A549 (cell line): ENCODE measurements at regions not wholly inside any gene's neighbourhood (a gene's known extent, or its start where the extent isn't known, plus 50 kb on each side); places are given as distances from the start of the nearest gene placed in this dataset.
A peak's percentile ranks its signal among the peaks of the same experiment; 100 is the strongest.

Source experiments
- ATAC-seq, 2 experiments: fragments of 200-7000 bp in 1 of 2; fragments of >200 bp in 1 of 2; cut with Nextera tagmentation in 1 of 2; cut with Tn5 transposase in 1 of 2; 3 replicates each; pipeline versions ENCODE4 v1.8.0 to v1.9.1; 2018 to 2020; ENCODE audit warnings: mild to moderate bottlenecking in 1 of 2, moderate library complexity in 1 of 2
- CTCF ChIA-PET: fragments of 300-600 bp; sonication (Branson Sonifier 250); formaldehyde crosslinking; extraction: SDS; loops from one replicate; lab custom pipeline; 2021; ENCODE audit warnings: antibody characterized with exemption, inconsistent platforms; lab: Yijun Ruan, JAX
- POLR2A ChIA-PET: fragments of 350-600 bp; formaldehyde crosslinking; extraction: SDS; loops from one replicate; lab custom pipeline; 2021; ENCODE audit warnings: antibody characterized with exemption, inconsistent platforms; lab: Yijun Ruan, JAX
- DNase-seq, 2 experiments: peaks; one replicate each; pipeline versions ENCODE4 v3.0.0 to v3.0.0-alpha.2; 2011 to 2016; ENCODE audit warnings: low read depth in 1 of 2, low spot score in 1 of 2
- FAIRE-seq: peaks from 2 replicates; lab custom pipeline; 2011; peaks lifted over from hg19 to GRCh38; lab: Jason Lieb, UNC
- H3K27ac ChIP-seq, 2 experiments: fragments of >200 bp; sonication (Bioruptor Twin); formaldehyde crosslinking; 3 replicates each; pipeline ENCODE4 v1.5.1; 2016 to 2017
- H3K4me1 ChIP-seq: fragments of >200 bp; sonication (Bioruptor Twin); formaldehyde crosslinking; 3 replicates; pipeline ENCODE4 v1.6.1; 2016
- H3K4me2 ChIP-seq: fragments of >200 bp; sonication (Bioruptor Twin); formaldehyde crosslinking; 3 replicates; pipeline ENCODE4 v1.6.1; 2016
- H3K4me3 ChIP-seq: fragments of >200 bp; sonication (Bioruptor Twin); formaldehyde crosslinking; 3 replicates; pipeline ENCODE4 v1.5.1; 2016
- H3K9me3 ChIP-seq: fragments of >200 bp; sonication (Bioruptor Twin); formaldehyde crosslinking; 3 replicates; pipeline ENCODE4 v1.6.1; 2016
- CBX8 ChIP-seq: fragments of 200-600 bp; sonication (generic); IDR thresholded peaks from 2 replicates; pipeline ENCODE4 v1.6.1; 2016
- CHD2 ChIP-seq: fragments of 150-350 bp; IDR thresholded peaks from 2 replicates; pipeline ENCODE4 v1.6.1; 2014; ENCODE audit warnings: low read length; ENCODE audit not compliant: partially characterized antibody
- CHD4 ChIP-seq: fragments of 200-600 bp; sonication (generic); IDR thresholded peaks from 2 replicates; pipeline ENCODE4 v1.6.1; 2016; ENCODE audit warnings: antibody characterized with exemption, mild to moderate bottlenecking, borderline replicate concordance
- GATA3 ChIP-seq: IDR thresholded peaks from 2 replicates; pipeline ENCODE4 v1.6.1; 2012; ENCODE audit warnings: borderline replicate concordance
- HDAC2 ChIP-seq: fragments of 200-600 bp; sonication (generic); IDR thresholded peaks from 2 replicates; pipeline ENCODE4 v1.6.1; 2016
- HOXA7 ChIP-seq: fragments of 250-450 bp; sonication (Bioruptor Pico); IDR thresholded peaks from 2 replicates; pipeline ENCODE4 v1.5.0; 2020; ENCODE audit warnings: mild to moderate bottlenecking, moderate library complexity
- HOXB13 ChIP-seq: fragments of 250-450 bp; sonication (Bioruptor Pico); IDR thresholded peaks from 2 replicates; pipeline ENCODE4 v1.5.0; 2020; ENCODE audit warnings: low read depth, mild to moderate bottlenecking, moderate library complexity
- JUN ChIP-seq, 2 experiments: fragments of >200 bp; sonication (Bioruptor Twin); formaldehyde crosslinking; IDR thresholded peaks; 2 replicates in 1 of 2; 3 replicates in 1 of 2; pipeline ENCODE4 v1.6.1; 2016 to 2017
- MAFK ChIP-seq: fragments of 450-650 bp; IDR thresholded peaks from 2 replicates; pipeline ENCODE4 v1.6.1; 2014; ENCODE audit not compliant: partially characterized antibody
- NPAS2 ChIP-seq: fragments of 250-450 bp; sonication (Bioruptor Pico); IDR thresholded peaks from 2 replicates; pipeline ENCODE4 v1.8.0; 2022; ENCODE audit warnings: mild to moderate bottlenecking, moderate library complexity, borderline replicate concordance
- POLR2A ChIP-seq: IDR thresholded peaks from 2 replicates; pipeline ENCODE4 v1.6.1; 2012; ENCODE audit warnings: mild to moderate bottlenecking, low read length
- SREBF2 ChIP-seq: fragments of 450-650 bp; IDR thresholded peaks from 2 replicates; pipeline ENCODE4 v1.6.1; 2014; ENCODE audit warnings: mild to moderate bottlenecking, moderate library complexity
- WGBS: methylation state at CpG from one replicate; pipeline ENCODE4 v1.1.6; 2017; ENCODE audit errors: missing lambda C conversion rate; 5-methylcytosine and 5-hydroxymethylcytosine counted together
- TF ChIP-seq, protein P1 (sequence below): fragments of 150-350 bp; IDR thresholded peaks from 2 replicates; pipeline ENCODE4 v1.6.1; 2014; ENCODE audit warnings: low read depth, mild to moderate bottlenecking, low read length
- TF ChIP-seq, protein P2 (sequence below): fragments of 450-650 bp; IDR thresholded peaks from 2 replicates; pipeline ENCODE4 v1.6.1; 2014; ENCODE audit warnings: antibody characterized with exemption
- TF ChIP-seq, protein P3 (sequence below): IDR thresholded peaks from 2 replicates; pipeline ENCODE4 v1.6.1; 2012; ENCODE audit warnings: low read depth, borderline replicate concordance
- TF ChIP-seq, protein P4 (sequence below): fragments of 250-450 bp; sonication (Bioruptor Pico); IDR thresholded peaks from 2 replicates; pipeline ENCODE4 v1.5.0; 2020; ENCODE audit warnings: low read depth, mild to moderate bottlenecking, moderate library complexity
- TF ChIP-seq, protein P5 (sequence below): IDR thresholded peaks from 2 replicates; pipeline ENCODE4 v1.6.1; 2012
- TF ChIP-seq, protein P6 (sequence below): fragments of 200-600 bp; sonication (generic); IDR thresholded peaks from 2 replicates; pipeline ENCODE4 v1.6.1; 2016; ENCODE audit warnings: antibody characterized with exemption, mild to moderate bottlenecking, moderate library complexity

DNA sequence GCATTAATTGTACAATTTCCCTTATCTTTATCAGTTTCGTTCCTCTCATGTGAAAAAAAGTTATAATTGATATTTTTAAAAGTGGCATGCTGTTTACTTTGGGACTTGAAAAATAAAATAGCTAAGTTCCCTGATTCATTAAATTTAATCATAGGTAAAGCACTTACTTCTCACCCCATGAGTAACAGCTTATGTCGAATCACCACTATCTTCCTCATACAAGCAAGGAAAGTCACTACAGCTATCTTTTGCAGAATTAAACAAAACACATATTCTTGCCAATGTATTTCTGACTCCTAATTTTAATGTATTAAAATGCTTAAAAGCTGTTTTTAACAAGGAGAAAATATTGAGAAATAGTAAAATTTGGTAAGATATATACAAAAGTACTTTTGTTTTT lies 832.4 kb upstream of the PCDH10 start:
- DNase-seq, result no peak
- TF ChIP-seq CHD4, result no peak
- no peak for TF ChIP-seq CBX8
- TF ChIP-seq HOXB13, result no peak
- TF ChIP-seq, protein P1, sequence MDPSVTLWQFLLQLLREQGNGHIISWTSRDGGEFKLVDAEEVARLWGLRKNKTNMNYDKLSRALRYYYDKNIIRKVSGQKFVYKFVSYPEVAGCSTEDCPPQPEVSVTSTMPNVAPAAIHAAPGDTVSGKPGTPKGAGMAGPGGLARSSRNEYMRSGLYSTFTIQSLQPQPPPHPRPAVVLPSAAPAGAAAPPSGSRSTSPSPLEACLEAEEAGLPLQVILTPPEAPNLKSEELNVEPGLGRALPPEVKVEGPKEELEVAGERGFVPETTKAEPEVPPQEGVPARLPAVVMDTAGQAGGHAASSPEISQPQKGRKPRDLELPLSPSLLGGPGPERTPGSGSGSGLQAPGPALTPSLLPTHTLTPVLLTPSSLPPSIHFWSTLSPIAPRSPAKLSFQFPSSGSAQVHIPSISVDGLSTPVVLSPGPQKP, result no peak
- no peak for TF ChIP-seq HOXA7 (CRISPR knock-in tag)
- no peak for TF ChIP-seq POLR2A
- no peak for TF ChIP-seq JUN (IDR thresholded peaks at IDR 0.05)
- TF ChIP-seq GATA3, result no peak
- TF ChIP-seq, protein P2, sequence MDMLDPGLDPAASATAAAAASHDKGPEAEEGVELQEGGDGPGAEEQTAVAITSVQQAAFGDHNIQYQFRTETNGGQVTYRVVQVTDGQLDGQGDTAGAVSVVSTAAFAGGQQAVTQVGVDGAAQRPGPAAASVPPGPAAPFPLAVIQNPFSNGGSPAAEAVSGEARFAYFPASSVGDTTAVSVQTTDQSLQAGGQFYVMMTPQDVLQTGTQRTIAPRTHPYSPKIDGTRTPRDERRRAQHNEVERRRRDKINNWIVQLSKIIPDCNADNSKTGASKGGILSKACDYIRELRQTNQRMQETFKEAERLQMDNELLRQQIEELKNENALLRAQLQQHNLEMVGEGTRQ, result no peak
- no peak for TF ChIP-seq SREBF2
- TF ChIP-seq, protein P3, sequence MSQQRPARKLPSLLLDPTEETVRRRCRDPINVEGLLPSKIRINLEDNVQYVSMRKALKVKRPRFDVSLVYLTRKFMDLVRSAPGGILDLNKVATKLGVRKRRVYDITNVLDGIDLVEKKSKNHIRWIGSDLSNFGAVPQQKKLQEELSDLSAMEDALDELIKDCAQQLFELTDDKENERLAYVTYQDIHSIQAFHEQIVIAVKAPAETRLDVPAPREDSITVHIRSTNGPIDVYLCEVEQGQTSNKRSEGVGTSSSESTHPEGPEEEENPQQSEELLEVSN, result no peak
- TF ChIP-seq, protein P4, sequence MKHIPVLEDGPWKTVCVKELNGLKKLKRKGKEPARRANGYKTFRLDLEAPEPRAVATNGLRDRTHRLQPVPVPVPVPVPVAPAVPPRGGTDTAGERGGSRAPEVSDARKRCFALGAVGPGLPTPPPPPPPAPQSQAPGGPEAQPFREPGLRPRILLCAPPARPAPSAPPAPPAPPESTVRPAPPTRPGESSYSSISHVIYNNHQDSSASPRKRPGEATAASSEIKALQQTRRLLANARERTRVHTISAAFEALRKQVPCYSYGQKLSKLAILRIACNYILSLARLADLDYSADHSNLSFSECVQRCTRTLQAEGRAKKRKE (CRISPR knock-in tag), result no peak
- TF ChIP-seq, protein P5, sequence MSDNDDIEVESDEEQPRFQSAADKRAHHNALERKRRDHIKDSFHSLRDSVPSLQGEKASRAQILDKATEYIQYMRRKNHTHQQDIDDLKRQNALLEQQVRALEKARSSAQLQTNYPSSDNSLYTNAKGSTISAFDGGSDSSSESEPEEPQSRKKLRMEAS, result no peak
- ChIA-PET CTCF (no interaction called here), POLR2A (no interaction called here)
- H3K9me3 ChIP-seq, result no peaks in the 10 kb centered on the region
- H3K4me1 ChIP-seq, result no peaks in the 10 kb centered on the region
- no peak overlapping the region for H3K27ac ChIP-seq
- WGBS, result 35% methylated on average over 2 of the region's 2 CpGs
- H3K4me2 ChIP-seq, result no peak overlapping the region
- ATAC-seq, result no peak
- no peak for FAIRE-seq
- no peak overlapping the region for H3K4me3 ChIP-seq

DNA sequence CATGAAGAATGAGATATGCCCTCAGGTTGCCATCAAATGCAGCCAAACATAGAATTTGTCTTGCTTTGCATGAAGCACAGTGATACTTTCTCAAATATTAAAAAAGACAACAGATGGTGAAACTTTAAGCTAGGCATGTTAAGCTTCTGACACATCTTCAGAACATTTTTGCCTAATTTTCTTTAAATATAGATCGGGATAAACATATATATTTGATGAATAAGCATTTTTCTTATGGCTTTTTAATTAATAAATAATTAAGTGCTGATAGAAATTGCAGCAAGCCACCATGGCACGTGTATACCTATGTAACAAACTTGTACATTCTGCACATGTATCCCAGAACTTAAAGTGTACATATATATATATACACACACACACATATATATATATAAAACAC lies 831.2 kb upstream of the PCDH10 start:
- DNase-seq (no peak), ATAC-seq (no peak), FAIRE-seq (no peak)
- CTCF ChIA-PET, result no interaction called here
- Histone ChIP-seq H3K4me2 (no peak overlapping the region), H3K4me1 (no peaks in the 10 kb centered on the region), H3K9me3 (no peaks in the 10 kb centered on the region), H3K4me3 (no peak overlapping the region), H3K27ac (no peak overlapping the region)
- WGBS, result 6% methylated on average over 2 of the region's 2 CpGs
- POLR2A ChIA-PET, result no interaction called here
- TF ChIP-seq MAFK (peak; percentile 69), CHD2 (no peak), NPAS2 (CRISPR knock-in tag) (no peak), CBX8 (no peak), HDAC2 (no peak)
- TF ChIP-seq, protein P6, sequence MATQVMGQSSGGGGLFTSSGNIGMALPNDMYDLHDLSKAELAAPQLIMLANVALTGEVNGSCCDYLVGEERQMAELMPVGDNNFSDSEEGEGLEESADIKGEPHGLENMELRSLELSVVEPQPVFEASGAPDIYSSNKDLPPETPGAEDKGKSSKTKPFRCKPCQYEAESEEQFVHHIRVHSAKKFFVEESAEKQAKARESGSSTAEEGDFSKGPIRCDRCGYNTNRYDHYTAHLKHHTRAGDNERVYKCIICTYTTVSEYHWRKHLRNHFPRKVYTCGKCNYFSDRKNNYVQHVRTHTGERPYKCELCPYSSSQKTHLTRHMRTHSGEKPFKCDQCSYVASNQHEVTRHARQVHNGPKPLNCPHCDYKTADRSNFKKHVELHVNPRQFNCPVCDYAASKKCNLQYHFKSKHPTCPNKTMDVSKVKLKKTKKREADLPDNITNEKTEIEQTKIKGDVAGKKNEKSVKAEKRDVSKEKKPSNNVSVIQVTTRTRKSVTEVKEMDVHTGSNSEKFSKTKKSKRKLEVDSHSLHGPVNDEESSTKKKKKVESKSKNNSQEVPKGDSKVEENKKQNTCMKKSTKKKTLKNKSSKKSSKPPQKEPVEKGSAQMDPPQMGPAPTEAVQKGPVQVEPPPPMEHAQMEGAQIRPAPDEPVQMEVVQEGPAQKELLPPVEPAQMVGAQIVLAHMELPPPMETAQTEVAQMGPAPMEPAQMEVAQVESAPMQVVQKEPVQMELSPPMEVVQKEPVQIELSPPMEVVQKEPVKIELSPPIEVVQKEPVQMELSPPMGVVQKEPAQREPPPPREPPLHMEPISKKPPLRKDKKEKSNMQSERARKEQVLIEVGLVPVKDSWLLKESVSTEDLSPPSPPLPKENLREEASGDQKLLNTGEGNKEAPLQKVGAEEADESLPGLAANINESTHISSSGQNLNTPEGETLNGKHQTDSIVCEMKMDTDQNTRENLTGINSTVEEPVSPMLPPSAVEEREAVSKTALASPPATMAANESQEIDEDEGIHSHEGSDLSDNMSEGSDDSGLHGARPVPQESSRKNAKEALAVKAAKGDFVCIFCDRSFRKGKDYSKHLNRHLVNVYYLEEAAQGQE, result no peak
